ENCODE measurements at regions not wholly inside any gene's neighbourhood (a gene's known extent, or its start where the extent isn't known, plus 50 kb on each side); places are given as distances from the start of the nearest gene placed in this dataset.
"Not testable (repeated sequence)": the region's sequence is repeated elsewhere in the genome, so short reads cannot be mapped to it uniquely, and the experiment has no call there.

DNA sequence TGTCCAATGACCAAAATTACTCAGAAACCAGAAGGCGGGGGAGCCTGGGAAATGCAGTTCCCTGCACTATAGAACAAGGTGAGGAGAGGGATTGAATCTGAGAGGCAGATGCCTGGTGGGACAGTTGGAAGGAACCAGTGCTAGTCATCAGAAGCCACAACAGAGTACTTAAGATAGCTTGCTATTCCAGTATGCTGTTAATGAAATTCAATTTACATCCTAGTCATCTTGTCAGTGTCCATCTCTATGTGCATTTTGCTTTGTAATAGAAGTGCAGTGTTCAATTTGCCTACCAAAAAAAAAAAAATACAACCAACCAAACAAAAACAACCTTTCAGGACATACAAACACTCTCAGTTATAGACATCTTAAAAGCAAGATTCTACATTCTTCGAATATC is 679.1 kb upstream of the CPEB2 start:
- no peak for DNase-seq

DNA sequence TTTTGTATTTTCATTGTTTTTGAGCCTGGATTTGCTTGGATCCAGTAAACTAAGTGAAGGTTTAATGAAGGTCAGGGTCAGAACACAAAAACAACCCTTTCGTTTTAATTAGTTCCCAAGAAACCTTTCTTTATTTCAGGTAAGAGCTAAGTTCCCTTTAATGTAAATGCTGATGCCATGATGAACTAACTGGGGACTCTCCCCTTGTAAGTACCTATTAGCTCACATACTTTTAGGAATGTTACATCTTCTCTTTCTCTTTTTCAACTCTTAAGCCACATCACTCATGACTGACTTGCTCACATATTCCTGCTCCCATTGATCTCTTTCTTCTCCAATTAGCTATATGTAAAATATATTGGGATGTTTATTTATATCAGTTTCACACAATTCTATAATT is 673.1 kb upstream of the CPEB2 start:
- no peak for DNase-seq

DNA sequence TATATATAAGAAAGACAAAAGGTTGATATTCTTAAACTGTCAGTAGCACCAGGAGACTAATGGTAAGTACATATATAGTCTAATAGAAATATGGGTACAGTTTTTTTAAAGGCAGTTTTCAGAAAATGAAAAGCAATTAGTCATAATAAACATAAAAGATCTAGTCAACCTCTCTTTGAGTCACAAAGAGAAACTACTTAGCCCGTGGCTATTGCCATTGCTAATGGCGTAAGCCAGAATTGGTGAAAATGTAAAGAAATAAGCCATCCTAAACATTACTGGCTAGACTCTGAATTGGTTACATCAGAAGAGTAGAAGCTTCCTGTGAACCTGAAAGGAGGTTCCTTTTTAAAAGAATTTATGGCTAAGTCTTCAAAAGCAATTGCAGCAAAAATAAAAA is 668.7 kb upstream of the CPEB2 start:
- DNase-seq: no peak

DNA sequence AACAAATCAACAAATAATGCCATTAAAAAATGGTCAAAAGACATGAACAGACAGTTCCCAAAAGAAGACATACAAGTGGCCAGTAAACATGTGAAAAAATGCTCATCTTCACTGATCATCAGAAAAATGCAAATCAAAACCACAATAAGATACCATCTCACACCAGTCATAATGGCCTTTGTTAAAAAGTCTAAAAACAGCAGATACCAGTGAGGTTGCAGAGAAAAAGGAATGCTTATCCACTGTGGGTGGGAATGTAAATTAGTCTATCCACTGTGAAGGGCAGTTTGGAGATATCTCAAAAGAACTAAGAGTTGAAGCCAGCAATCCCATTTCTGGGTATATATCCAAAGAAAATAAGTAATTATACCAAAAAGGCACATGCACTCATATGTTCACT is 668.1 kb upstream of the CPEB2 start:
- no peak for DNase-seq

DNA sequence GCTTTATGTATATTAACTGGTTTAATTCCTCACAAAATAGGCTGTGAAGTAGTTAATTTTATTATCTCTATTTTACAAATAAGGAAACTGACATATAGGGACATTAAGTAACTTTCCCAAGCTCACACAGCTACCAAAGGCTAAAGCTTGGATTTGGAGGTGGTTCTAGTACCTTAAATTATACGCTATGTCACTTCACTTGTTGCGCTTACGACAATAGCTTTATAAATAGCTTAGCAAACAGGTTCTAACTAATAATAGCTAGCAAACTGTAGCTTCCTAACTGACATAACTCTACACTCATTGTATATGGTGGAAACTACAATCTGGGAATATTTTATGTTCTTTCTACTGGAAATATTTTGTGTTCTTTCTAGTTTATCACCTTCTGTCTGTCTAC is 666.4 kb upstream of the CPEB2 start:
- DNase-seq: no peak

DNA sequence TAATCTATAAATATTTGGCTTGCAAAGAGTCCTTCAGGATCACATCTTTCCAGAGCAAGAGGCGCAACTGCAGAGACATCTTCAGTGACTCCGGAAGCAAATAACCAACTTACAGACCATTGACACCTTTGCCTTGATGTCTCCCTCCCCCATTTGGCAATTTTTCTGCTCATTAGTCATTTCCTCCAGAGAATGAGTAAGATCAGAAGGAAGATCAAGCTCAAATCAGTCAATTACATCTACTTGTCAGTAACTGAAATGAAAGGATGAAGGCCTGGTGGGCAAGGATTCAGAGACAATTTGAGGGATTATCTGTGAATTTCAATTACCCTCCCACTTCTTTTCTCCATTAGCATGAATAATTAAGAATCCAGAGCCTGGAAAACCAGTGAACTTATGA is 665.6 kb upstream of the CPEB2 start:
- no peak for DNase-seq

DNA sequence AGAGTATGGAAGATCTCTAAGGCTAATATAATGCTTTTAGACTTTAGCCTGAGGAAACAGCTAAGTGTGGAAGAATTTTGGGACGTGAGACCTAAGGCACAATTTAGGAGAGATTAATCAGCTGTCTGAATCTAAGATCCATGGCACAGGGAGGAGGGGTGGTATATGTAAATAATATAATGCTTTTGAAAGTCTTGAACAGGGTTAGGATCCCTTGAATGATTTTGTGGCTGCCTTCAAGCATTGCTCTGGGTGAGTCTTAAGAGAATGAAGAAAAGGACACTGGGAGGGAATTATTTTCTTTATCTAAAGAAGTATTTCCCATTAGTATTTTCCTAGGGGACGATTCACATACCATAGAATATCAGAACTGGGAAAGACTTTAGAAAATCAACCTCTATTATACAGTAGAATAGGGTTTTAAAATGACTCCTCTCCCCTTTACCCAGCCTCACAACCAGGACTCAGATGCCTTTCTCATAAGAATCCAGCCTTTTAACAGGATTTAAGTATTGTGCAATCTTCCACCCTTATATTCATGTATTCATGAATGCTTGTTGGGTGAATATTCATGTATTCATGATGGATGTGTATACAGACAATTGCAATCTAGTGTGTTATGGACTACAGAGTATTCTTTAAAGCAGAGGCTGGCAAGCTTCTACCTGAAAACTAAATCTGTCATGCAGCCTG is 664.2 kb upstream of the CPEB2 start:
- no peak for DNase-seq

DNA sequence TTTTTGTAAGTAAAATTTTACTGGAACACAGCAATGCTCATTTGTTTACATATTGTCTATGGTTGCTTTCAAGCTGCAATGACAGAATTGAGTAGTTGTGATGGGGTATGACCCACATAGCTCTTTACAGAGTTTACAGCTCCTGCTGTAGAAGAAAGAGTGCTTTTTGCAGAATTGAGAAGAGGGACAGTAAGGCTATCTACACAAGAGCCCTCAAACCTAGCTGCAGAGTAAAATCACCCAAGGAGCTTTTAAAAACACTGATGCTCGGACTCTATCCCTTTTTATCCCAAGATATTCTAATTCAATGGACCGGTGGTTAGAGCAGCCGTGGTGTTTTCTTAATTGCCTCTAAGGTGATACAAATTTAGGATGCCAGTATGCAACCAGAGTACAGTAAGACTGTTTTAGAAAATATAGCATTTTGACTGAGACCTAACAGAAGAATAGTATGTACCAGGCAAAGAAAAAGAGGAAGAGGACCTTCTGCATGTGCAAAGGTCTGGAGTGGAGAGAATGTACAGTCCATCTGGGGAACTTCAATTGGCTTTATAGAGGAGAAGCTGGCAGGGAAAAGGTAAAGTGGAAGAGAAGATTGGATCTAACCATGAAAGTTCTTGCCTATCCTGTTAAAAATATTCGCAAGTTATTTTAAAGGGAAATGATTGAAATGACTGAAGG is 663.6 kb upstream of the CPEB2 start:
- DNase-seq: no peak

DNA sequence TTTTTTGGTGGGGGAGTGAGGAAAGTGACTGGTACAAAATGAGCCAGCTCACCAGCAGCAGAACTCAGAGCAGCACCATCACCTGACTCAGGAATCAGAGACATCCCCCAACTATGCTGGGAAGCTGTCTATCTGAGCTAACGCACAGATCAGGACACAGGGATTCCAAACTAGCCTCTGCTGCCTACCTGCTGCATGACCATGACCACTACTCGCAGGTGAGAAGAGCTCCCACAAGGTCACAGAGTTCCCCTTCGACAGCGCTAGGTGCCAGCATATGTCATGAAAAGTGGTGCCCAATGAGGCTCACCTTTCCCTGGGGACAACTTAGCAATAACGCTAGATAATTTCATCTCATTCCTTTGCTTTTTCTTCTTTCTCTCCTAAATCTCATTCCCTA is 662.6 kb upstream of the CPEB2 start:
- DNase-seq: no peak

DNA sequence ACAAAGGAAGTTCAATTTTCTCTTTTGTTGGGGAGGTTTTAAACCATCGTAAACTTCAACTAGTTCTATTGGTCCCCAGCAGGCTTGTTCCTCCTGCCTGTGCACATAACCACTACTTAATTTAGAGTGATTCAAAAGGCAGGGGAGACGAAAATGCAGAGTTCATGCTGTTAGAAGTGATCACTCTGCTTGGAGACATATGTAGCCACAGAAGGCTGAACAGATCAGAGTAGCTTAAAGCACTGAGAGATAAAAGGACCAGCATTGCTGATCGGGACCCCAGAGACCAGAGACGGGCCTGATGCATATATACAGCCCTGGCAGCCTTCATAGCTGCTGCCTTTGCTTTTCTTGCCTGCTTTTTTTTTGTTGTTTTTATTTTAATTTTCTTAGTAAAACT is 662.0 kb upstream of the CPEB2 start:
- no peak for DNase-seq

DNA sequence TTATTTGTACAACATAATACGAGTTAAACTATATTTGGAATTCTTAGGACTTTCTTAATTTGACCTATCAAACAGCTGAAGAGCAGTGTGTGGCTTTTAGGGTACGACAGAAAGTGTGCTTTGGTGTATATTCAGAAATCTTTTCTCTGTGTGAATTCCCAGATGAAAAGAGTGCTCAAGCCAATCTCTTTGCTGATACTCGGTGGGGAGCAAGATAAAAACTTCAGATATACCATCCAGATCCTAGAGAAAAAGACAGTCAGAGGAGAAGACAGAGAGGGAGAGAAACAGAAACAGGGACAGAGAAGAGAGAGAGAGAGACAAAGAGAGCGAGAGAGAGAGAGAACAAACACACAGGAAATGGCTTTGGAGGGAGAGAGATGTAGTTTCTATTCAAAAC is 658.3 kb upstream of the CPEB2 start:
- no peak for DNase-seq

DNA sequence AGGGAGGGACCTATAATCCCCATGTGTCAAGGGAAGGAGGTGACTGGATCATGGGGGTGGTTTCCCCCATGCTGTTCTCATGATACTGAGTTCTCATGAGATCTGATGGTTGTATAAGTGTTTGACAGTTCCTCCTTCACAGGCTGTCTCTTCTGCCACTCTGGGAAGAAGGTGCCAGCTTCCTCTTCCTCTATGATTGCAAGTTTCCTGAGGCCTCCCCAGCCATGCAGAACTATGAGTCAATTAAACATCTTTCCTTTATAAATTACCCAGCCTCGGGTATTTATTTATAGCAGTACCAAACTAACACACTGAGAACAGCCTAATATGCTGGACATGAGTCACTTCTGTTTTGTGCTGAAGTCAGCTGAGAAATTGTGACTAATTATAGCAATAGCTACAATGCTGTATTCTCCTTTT is 656.9 kb upstream of the CPEB2 start:
- DNase-seq: no peak

DNA sequence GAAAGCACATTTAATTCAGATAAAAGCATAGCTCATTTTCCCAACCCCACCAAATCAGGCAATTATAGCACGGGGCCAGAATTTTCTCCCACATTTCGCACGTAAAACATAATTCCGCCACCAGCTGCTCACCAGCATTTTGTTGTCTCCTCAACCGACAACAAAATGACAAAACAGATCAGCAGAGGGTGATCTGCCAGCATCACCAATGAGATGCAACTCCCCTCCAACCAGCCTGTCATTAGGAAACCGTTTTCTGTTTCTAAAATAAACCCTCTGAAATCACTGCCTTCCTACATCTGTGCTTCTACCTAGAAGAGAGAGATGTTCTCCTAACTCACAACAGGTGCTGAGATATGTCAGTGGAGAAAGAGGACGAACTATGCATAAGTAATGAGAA is 654.8 kb upstream of the CPEB2 start:
- no peak for DNase-seq

DNA sequence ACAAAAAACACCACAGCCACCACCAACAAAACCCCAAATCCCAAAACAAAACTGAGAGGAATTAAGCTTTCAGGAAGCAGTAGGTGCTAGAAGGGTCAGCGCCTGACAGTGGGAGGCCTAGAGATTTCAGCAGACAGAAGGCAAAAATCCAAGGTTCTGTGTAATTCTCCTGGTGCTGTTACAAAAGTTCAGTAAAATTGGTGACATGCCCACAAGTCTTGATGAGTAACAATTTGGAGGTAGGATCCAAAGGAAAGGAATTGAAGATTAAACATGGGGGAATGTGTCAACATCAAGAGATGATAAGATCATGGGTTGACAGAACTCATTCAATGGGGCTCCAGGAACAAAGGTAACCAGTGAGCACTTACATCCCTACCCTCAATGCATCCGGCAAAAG is 653.8 kb upstream of the CPEB2 start:
- DNase-seq: no peak

DNA sequence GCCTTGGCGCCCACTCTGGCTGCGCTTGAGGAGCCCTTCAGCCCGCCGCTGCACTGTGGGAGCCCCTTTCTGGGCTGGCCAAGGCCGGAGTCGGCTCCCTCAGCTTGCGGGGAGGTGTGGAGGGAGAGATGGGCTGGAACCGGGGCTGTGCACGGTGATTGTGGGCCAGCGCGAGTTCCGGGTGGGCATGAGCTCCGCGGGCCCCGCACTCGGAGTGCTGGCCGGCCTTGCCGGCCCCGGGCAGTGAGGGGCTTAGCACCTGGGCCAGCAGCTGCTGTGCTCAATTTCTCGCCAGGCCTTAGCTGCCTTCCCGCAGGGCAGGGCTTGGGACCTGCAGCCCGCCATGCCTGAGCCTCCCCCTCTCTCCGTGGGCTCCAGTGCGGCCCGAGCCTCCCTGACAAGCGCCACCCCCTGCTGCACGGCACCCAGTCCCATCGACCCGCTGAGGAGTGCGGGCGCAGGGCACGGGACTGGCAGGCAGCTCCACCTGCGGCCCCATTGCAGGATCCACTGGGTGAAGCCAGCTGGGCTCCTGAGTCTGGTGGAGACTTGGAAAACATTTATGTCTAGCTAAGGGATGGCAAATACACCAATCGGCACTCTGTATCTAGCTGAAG is 643.6 kb upstream of the CPEB2 start:
- DNase-seq: not testable (repeated sequence)

DNA sequence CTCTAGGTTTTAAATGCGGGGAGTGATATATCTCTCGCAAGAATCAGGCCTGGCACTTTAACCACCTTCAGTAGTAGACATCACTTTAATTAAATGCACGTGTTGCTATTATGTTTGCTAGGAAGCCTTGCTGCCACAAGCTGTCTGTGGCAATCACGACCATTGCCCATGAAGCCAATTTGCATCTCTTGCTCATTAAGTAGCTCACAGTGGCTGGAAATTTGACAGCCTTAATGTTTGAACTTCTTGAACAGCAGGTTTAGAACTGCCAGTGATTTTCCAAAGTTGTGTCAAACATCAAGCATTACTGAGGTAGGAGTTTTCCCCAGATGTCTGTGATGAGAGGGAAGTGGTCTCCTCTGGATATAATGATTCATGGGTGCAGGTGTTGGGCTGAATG is 642.3 kb upstream of the CPEB2 start:
- no peak for DNase-seq

DNA sequence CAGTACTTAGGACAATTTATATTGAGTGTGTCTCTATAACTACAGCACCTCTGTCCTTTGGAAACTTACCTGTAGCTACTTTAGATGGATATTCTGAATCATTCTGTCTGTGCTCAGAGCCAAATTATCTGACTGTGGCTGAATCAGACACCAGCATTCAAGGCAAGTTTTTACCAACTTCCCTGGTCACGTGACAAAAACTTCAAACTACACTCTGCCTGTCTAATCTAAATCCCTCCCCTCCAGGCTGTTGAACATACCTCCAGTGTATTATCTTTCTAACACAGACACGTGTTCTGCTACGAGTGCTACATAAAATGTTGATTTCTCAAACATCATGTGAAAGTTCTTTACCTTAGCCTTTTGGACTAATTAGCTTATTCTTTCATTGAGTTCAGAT is 641.2 kb upstream of the CPEB2 start:
- DNase-seq: no peak

DNA sequence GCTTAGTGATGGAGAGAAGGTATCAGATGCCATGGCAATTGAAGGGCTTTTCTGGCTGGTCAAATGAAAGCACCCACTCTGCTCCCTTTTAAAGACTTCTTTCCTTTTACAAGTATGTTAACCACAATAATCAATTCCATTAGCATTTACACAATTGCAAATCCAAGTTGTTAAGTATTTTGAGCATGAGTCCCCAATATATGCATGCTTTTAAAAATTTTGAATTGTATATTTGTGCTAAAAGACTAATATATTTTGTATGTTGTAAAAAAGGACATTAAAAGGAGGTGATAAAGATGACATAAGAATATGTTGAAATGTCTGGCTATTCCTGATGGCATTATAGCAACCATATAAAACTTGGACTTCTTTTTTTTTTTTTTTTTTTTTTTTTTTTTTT is 639.9 kb upstream of the CPEB2 start:
- DNase-seq: no peak

DNA sequence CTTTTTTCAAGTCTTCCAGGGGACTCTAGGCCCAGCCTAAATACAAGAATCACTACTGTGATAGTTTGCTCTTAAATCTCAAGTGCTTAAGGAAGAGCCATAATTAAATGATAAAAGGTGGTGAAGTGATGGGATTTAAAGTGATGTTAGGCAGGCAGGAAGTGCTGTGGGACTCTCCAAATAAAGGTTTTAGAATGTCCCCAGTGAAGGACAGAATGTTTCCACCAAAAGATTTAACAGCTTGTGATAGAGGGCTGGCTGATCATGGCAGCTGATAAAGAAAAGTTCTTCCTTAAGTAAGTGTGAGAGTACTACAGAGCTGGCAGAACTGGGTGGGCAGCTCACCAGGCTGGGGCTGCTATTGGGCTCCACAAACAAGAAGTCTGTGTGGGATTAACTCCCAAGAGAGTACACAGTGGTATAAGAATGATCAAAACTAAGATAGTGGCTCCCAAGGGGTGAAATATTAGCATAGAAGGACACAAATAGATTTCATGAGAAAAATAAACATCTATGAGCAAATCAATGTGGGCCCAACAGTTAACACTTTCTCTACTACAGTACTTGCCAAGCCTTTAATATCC is 637.2 kb upstream of the CPEB2 start:
- DNase-seq: no peak

DNA sequence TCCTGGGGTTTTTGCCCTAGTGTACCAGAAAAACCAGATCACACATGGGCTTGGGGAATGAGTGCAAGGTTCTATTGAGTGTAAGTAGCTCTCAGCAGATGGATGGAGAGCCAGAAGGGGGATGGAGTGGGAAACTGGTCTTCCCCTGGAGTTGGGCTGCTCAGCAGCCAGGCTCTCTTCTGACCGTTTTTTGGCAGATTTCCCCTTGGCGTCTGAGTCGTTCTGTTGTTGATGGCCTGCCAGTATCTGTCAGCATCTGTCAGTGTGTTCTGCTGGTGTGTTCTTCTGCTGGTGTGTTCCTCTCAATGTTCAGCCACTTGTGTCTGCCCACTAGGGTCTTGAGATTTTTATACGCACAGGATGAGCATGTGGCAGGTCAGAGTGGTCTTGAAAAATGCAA is 633.9 kb upstream of the CPEB2 start:
- DNase-seq: no peak

DNA sequence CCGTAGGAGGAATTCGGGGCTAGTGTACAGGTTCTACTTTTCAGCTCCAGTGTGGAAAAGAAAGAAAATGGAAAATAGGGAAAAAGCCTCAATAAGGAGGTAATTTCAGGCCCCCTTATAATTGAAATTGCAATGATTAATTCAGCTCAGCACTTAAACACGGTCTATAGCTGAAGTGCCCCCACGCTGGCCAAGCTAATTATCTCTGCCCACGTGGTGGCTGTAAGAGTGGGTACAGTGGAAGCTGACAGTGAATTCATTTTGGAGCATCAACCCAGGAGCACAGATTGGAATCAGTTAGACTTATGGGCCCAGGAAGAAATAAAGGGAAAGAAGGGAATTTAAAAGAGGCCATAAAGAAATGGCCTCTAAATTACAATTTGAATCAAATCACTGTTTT is 631.1 kb upstream of the CPEB2 start:
- no peak for DNase-seq

DNA sequence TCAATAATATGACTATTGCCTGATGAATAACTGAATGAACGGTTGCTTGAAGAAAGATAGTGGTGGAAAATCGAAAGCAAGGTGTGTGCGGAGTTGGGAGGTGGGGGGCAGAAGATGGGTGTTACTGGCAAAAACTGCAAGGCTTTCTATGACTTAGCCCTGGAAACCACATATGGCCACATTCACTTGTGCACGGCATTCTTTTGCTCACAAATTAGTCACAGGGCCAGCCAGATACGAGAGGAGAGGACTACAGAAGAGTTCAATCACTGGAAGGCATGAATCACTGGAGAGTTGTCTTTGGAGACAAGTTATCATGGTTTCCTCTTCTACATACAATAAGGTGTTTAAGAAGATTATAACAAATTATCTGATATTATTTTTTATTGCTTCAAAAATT is 626.5 kb upstream of the CPEB2 start:
- DNase-seq: no peak

DNA sequence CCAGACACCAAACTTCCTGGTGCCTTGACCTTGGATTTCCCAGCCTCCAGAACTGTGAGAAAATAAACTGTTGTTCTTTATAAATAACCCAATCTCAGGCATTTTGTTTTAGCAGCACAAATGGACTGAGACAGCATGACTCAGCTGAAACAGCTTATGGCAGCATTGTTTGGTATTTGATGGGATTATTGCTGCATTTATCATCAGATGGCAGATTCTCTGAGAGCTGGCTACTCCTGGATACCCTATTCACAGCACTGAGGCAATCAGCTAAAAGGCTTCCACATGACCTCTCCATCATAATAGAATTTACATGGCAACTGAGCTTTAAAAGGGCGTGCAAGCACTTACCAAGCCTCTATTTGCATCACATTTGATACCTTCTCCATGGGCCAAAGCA is 623.1 kb upstream of the CPEB2 start:
- no peak for DNase-seq

DNA sequence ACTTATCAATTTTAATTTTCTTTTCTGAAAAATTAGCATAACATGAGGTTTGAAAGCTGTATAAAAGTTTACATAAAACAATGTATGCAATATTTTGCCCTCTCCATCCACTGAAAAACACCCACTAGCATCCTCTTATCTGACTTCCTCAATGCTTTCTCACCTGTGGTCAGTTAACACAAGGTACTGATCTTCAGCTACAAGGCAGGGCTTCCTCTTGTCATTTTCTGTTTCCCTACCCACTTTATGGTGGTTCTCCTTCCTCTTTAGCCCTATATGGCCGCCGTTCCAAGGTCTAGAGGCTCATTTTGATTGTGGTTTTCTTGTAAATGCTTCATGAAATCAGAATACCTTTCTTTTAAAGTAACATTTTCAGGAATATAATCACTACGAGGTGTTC is 618.6 kb upstream of the CPEB2 start:
- no peak for DNase-seq

Measured in tongue (tissue), 1 donor.